ENCODE measurements at regions not wholly inside any gene's neighbourhood (a gene's known extent, or its start where the extent isn't known, plus 50 kb on each side); places are given as distances from the start of the nearest gene placed in this dataset.

DNA sequence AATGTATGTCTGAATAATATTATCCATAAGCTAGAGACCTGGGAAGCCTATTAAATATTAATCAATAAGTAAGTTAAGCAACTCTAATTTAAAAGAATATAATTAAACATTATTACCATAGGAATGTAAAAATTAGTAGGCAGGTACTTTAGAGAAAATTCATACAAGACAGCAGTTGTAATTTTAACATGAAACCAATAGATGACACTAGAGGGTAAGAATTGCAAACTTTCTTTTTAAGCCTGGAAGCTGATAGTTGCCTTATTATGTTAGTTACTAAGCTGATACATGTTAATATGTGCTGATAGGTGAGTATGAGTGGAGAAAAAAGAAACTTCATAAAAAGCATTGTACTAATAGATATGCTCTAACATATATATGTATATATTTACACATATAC, 1157.4 kb downstream of the FAM133A start:
- TF ChIP-seq POLR2AphosphoS5 (IDR thresholded peaks at IDR 0.05; ENCODE audit: low read depth, low read length) (no peak), POLR2A (IDR thresholded peaks at IDR 0.05; ENCODE audit: low read depth, low read length) (no peak)

All from GM12892 (cell line).